Neural cell (in vitro differentiated cells): ENCODE measurements at regions not wholly inside any gene's neighbourhood (a gene's known extent, or its start where the extent isn't known, plus 50 kb on each side); places are given as distances from the start of the nearest gene placed in this dataset.

Experiments used
- H2AFZ ChIP-seq: fragments of 200-600, 300-800 bp; sonication (generic), shearing (Covaris generic); 2 replicates; pipeline ENCODE4 v1.6.0; 2014; ENCODE audit warnings: low read depth, mild to moderate bottlenecking, antibody characterized with exemption, low read length, moderate library complexity
- H3F3A ChIP-seq: fragments of 200-600 bp; shearing (Covaris generic); 2 replicates; pipeline ENCODE4 v1.6.1; 2016; ENCODE audit warnings: mild to moderate bottlenecking, moderate library complexity, mixed read lengths, antibody characterized with exemption, low read length; ENCODE audit not compliant: insufficient read depth, poor library complexity, severe bottlenecking
- H3K27ac ChIP-seq: fragments of 200-600, 300-800 bp; sonication (generic), shearing (Covaris generic); 2 replicates; pipeline ENCODE4 v1.5.1; 2014; ENCODE audit warnings: mild to moderate bottlenecking, low read length, moderate library complexity
- H3K27me3 ChIP-seq: fragments of 300-800, 200-600 bp; sonication (generic), shearing (Covaris generic); 2 replicates; pipeline ENCODE4 v1.6.0; 2014; ENCODE audit warnings: mild to moderate bottlenecking, low read depth, low read length, moderate library complexity; ENCODE audit not compliant: insufficient read depth
- H3K36me3 ChIP-seq: fragments of 300-800, 200-600 bp; sonication (generic), shearing (Covaris generic); 2 replicates; pipeline ENCODE4 v1.5.1; 2014; ENCODE audit warnings: mild to moderate bottlenecking, antibody characterized with exemption, low read length, moderate library complexity; ENCODE audit not compliant: insufficient read depth
- H3K4me2 ChIP-seq: fragments of 300-800, 200-600 bp; sonication (generic), shearing (Covaris generic); 2 replicates; pipeline ENCODE4 v1.6.0; 2014; ENCODE audit warnings: mild to moderate bottlenecking, low read length
- H3K4me3 ChIP-seq: fragments of 300-800, 200-600 bp; sonication (generic), shearing (Covaris generic); 2 replicates; pipeline ENCODE4 v1.5.1; 2014; ENCODE audit warnings: mild to moderate bottlenecking, low read length, moderate library complexity
- H3K79me2 ChIP-seq: fragments of 200-600 bp; shearing (Covaris generic); replicated peaks from 2 replicates; pipeline ENCODE4 v1.6.0; 2014; ENCODE audit warnings: mild to moderate bottlenecking, low read length, moderate library complexity; ENCODE audit not compliant: insufficient read depth
- H3K9ac ChIP-seq: fragments of 300-800, 200-600 bp; sonication (generic), shearing (Covaris generic); 2 replicates; pipeline ENCODE4 v1.6.1; 2016; ENCODE audit warnings: mild to moderate bottlenecking, low read length, mixed read lengths
- H3K9me2 ChIP-seq: fragments of 200-600 bp; shearing (Covaris generic); 2 replicates; pipeline ENCODE4 v1.6.1; 2016; ENCODE audit warnings: mild to moderate bottlenecking, low read length, mixed read lengths; ENCODE audit not compliant: insufficient read depth
- H3K9me3 ChIP-seq: fragments of 200-600, 300-800 bp; sonication (generic), shearing (Covaris generic); 2 replicates; pipeline ENCODE4 v1.6.1; 2016; ENCODE audit warnings: mild to moderate bottlenecking, mixed run types, low read length, moderate library complexity, mixed read lengths
- H4K20me1 ChIP-seq: fragments of 200-600 bp; shearing (Covaris generic); 2 replicates; pipeline ENCODE4 v1.6.1; 2016; ENCODE audit warnings: mild to moderate bottlenecking, mixed run types; ENCODE audit not compliant: insufficient read depth
- EP300 ChIP-seq: fragments of 450-650 bp; conservative IDR thresholded peaks from 2 replicates; pipeline ENCODE4 v1.6.1; 2014; ENCODE audit warnings: antibody characterized with exemption, mild to moderate bottlenecking, moderate library complexity; ENCODE audit not compliant: poor library complexity, severe bottlenecking
- EZH2 ChIP-seq: fragments of 200-600, 300-800 bp; shearing (Covaris generic), sonication (generic); IDR thresholded peaks from 2 replicates; pipeline ENCODE4 v1.6.1; 2014; ENCODE audit warnings: antibody characterized with exemption, low read length, borderline replicate concordance, mild to moderate bottlenecking; ENCODE audit not compliant: insufficient read depth, poor library complexity, severe bottlenecking
- MXI1 ChIP-seq: fragments of 450-650 bp; conservative IDR thresholded peaks from 2 replicates; pipeline ENCODE4 v1.6.1; 2014; ENCODE audit warnings: antibody characterized with exemption, mild to moderate bottlenecking; ENCODE audit not compliant: poor library complexity, severe bottlenecking
- POLR2AphosphoS5 ChIP-seq: IDR thresholded peaks from 2 replicates; pipeline ENCODE4 v1.6.1; 2012
- RAD21 ChIP-seq: fragments of 450-650 bp; conservative IDR thresholded peaks from 2 replicates; pipeline ENCODE4 v1.6.1; 2014; ENCODE audit warnings: antibody characterized with exemption, mild to moderate bottlenecking, moderate library complexity
- SMC3 ChIP-seq: fragments of 450-650 bp; conservative IDR thresholded peaks from 2 replicates; pipeline ENCODE4 v1.6.1; 2014; ENCODE audit warnings: antibody characterized with exemption, mild to moderate bottlenecking, moderate library complexity; ENCODE audit not compliant: poor library complexity
- TAF1 ChIP-seq: IDR thresholded peaks from 2 replicates; pipeline ENCODE4 v1.6.1; 2012; ENCODE audit warnings: low read depth
- TF ChIP-seq, protein P1 (sequence below): fragments of 450-650 bp; IDR thresholded peaks from 2 replicates; pipeline ENCODE4 v1.5.1; 2014; ENCODE audit warnings: antibody characterized with exemption, mild to moderate bottlenecking, moderate library complexity; ENCODE audit not compliant: poor library complexity, severe bottlenecking
- TF ChIP-seq, protein P2 (sequence below): IDR thresholded peaks from 2 replicates; pipeline ENCODE4 v1.6.1; 2012; ENCODE audit warnings: borderline replicate concordance

DNA sequence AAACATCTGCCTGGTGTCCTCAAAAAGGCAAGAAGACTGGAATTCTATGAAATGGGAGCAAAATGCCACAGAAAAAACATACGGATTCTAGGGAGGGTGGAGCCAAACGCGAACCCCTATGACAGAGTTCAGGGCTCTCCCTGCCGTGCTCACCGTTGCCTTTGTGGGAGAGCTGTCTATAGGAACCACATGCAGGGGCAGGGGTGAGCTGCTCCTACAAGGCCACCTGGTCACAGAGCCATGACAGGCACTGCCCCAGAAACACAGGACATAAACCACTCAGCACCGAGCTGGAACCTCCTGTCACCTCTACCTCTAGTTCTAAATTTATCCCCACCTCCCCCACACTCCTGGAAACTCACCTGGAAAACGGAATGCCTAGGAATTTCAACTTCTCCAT lies 155.1 kb upstream of the ZNF32 start:
- no peaks in the 10 kb centered on the region for H4K20me1 ChIP-seq
- H3K36me3 ChIP-seq, result no peaks in the 10 kb centered on the region
- no peak overlapping the region for H3K4me2 ChIP-seq
- no peak overlapping the region for H3K9ac ChIP-seq
- no peak overlapping the region for H2AFZ ChIP-seq
- H3K9me3 ChIP-seq, result no peaks in the 10 kb centered on the region
- no peaks in the 10 kb centered on the region for H3K79me2 ChIP-seq
- H3K9me2 ChIP-seq, result no peaks in the 10 kb centered on the region
- TF ChIP-seq EP300, result no peak
- no peak for TF ChIP-seq MXI1
- TF ChIP-seq, protein P1, sequence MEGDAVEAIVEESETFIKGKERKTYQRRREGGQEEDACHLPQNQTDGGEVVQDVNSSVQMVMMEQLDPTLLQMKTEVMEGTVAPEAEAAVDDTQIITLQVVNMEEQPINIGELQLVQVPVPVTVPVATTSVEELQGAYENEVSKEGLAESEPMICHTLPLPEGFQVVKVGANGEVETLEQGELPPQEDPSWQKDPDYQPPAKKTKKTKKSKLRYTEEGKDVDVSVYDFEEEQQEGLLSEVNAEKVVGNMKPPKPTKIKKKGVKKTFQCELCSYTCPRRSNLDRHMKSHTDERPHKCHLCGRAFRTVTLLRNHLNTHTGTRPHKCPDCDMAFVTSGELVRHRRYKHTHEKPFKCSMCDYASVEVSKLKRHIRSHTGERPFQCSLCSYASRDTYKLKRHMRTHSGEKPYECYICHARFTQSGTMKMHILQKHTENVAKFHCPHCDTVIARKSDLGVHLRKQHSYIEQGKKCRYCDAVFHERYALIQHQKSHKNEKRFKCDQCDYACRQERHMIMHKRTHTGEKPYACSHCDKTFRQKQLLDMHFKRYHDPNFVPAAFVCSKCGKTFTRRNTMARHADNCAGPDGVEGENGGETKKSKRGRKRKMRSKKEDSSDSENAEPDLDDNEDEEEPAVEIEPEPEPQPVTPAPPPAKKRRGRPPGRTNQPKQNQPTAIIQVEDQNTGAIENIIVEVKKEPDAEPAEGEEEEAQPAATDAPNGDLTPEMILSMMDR, result no peak
- no peak for TF ChIP-seq EZH2
- no peak for TF ChIP-seq RAD21
- no peak for TF ChIP-seq TAF1
- no peak for TF ChIP-seq SMC3
- TF ChIP-seq POLR2AphosphoS5, result no peak
- H3K27me3 ChIP-seq, result no peaks in the 10 kb centered on the region
- H3F3A ChIP-seq, result no peaks in the 10 kb centered on the region
- no peak overlapping the region for H3K4me3 ChIP-seq
- no peak overlapping the region for H3K27ac ChIP-seq

DNA sequence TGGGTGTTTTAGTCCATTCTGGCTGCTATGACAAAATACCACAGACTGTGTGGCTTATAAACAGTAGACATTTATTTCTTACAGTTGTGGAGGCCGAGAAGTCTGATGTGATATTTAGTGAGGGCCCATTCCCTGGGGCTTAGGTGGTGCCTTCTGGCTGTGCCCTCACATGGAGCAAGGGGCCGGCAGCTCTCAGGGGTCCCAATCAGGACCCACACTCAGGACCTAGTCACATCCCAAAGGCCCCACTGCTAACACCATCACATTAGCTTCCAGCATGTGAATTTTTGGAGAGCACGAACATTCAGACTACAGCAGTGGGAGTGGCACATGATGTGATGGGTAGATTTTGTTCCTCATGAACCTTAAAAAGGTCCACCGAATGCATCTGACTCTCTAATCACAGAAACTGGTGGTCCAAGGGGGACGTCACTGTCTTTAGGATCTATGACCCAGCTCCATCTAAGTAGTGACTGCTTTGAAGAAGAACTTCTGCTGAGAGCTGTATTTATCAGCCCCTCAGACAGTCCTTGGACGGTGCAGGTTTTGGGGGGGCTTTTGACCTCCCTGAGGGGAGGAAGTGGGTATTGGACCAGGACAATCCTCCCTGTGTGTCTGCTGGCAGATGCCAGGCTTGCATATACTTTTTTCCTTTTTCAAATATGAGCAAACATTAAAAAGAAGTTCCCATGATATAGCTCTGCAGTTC lies 154.5 kb upstream of the ZNF32 start:
- Histone ChIP-seq H3K4me3 (no peak overlapping the region), H3F3A (no peaks in the 10 kb centered on the region), H3K27ac (no peak overlapping the region), H3K36me3 (no peaks in the 10 kb centered on the region), H3K9me2 (no peaks in the 10 kb centered on the region), H3K9ac (no peak overlapping the region), H4K20me1 (no peaks in the 10 kb centered on the region), H3K79me2 (no peaks in the 10 kb centered on the region), H3K27me3 (no peaks in the 10 kb centered on the region), H3K4me2 (no peak overlapping the region), H2AFZ (no peak overlapping the region), H3K9me3 (no peaks in the 10 kb centered on the region)
- TF ChIP-seq MXI1 (no peak), TAF1 (no peak), EZH2 (no peak), RAD21 (no peak), POLR2AphosphoS5 (no peak), SMC3 (no peak)
- TF ChIP-seq, protein P2, sequence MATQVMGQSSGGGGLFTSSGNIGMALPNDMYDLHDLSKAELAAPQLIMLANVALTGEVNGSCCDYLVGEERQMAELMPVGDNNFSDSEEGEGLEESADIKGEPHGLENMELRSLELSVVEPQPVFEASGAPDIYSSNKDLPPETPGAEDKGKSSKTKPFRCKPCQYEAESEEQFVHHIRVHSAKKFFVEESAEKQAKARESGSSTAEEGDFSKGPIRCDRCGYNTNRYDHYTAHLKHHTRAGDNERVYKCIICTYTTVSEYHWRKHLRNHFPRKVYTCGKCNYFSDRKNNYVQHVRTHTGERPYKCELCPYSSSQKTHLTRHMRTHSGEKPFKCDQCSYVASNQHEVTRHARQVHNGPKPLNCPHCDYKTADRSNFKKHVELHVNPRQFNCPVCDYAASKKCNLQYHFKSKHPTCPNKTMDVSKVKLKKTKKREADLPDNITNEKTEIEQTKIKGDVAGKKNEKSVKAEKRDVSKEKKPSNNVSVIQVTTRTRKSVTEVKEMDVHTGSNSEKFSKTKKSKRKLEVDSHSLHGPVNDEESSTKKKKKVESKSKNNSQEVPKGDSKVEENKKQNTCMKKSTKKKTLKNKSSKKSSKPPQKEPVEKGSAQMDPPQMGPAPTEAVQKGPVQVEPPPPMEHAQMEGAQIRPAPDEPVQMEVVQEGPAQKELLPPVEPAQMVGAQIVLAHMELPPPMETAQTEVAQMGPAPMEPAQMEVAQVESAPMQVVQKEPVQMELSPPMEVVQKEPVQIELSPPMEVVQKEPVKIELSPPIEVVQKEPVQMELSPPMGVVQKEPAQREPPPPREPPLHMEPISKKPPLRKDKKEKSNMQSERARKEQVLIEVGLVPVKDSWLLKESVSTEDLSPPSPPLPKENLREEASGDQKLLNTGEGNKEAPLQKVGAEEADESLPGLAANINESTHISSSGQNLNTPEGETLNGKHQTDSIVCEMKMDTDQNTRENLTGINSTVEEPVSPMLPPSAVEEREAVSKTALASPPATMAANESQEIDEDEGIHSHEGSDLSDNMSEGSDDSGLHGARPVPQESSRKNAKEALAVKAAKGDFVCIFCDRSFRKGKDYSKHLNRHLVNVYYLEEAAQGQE, result no peak
- TF ChIP-seq, protein P1, result no peak
